RWPE1 (cell line): ENCODE measurements at regions not wholly inside any gene's neighbourhood (a gene's known extent, or its start where the extent isn't known, plus 50 kb on each side); places are given as distances from the start of the nearest gene placed in this dataset.

ENCODE experiments used
- CTCF ChIA-PET: fragments of 350-600 bp; sonication (Branson Sonifier 250); formaldehyde crosslinking; extraction: SDS; loops from one replicate; lab custom pipeline; 2021; lab: Yijun Ruan, JAX
- POLR2A ChIA-PET: fragments of 400-600 bp; formaldehyde crosslinking; extraction: SDS; loops from one replicate; lab custom pipeline; 2020; ENCODE audit warnings: antibody characterized with exemption; ENCODE audit not compliant: low non-redundant PET; lab: Yijun Ruan, JAX
- DNase-seq: peaks from one replicate; pipeline ENCODE4 v3.0.0; 2012; ENCODE audit warnings: low spot score
- H3K27ac ChIP-seq: fragments of 450-650 bp; 2 replicates; pipeline ENCODE4 v1.5.1; 2017
- CTCF ChIP-seq: fragments of 450-650 bp; conservative IDR thresholded peaks from 2 replicates; pipeline ENCODE4 v1.5.1; 2017; ENCODE audit warnings: low read depth, mild to moderate bottlenecking

- CTCF ChIA-PET: no interaction called here
These were observed 140.4 kb upstream of the IPO9 start for GRCh38 chr1:201688514-201688913.

GRCh38 chr1:201689647-201690046, 139.3 kb upstream of the IPO9 start:
- TF ChIP-seq CTCF: no peak
- no peak for DNase-seq
- ChIA-PET POLR2A (no interaction called here), CTCF (no interaction called here)
- H3K27ac ChIP-seq: no peak overlapping the region

More at GRCh38 chr1:201688514-201688913, 140.4 kb upstream of the IPO9 start:
- POLR2A ChIA-PET: no interaction called here
- no peak for DNase-seq
- TF ChIP-seq CTCF: no peak
- no peak overlapping the region for H3K27ac ChIP-seq

GRCh38 chr1:201690528-201690927, 138.4 kb upstream of the IPO9 start:
- ChIA-PET CTCF (no interaction called here), POLR2A (no interaction called here)
- TF ChIP-seq CTCF: no peak
- H3K27ac ChIP-seq: no peak overlapping the region
- no peak for DNase-seq

GRCh38 chr1:201691716-201692554, 137.0 kb upstream of the IPO9 start:
- ChIA-PET CTCF (interaction anchor here (0.5 kb wide), 1 partner anchor 69 kb away, joined by 4 read pairs; no protein-coding TSS in a partner anchor), POLR2A (no interaction called here)
- H3K27ac ChIP-seq: no peak overlapping the region
- TF ChIP-seq CTCF: no peak
- DNase-seq: no peak

- ChIA-PET POLR2A (no interaction called here), CTCF (interaction anchor here (0.5 to 0.7 kb wide), 2 partner anchors 37 to 70 kb away, joined by 3 to 4 read pairs; no protein-coding TSS in a partner anchor)
- peak overlapping the region; percentile 93; the same call in 1 of the 2 replicates for H3K27ac ChIP-seq
- no peak for DNase-seq
- no peak for TF ChIP-seq CTCF
These were observed 136.2 kb upstream of the IPO9 start for GRCh38 chr1:201692555-201693394.

- TF ChIP-seq CTCF: no peak
- ChIA-PET CTCF (interaction anchor here (0.5 to 1.8 kb wide), 2 partner anchors 46 to 135 kb away, joined by 4 to 5 read pairs; no protein-coding TSS in a partner anchor), POLR2A (no interaction called here)
- H3K27ac ChIP-seq: peak overlapping the region; percentile 93
- no peak for DNase-seq
These were observed 134.9 kb upstream of the IPO9 start for GRCh38 chr1:201693890-201694607.
